DMS 273 (cell line): ENCODE measurements at regions not wholly inside any gene's neighbourhood (a gene's known extent, or its start where the extent isn't known, plus 50 kb on each side); places are given as distances from the start of the nearest gene placed in this dataset.
A peak's percentile ranks its signal among the peaks of the same experiment; 100 is the strongest.
"Not testable (repeated sequence)": the region's sequence is repeated elsewhere in the genome, so short reads cannot be mapped to it uniquely, and the experiment has no call there.

Experiments
- DNase-seq: peaks from one replicate; lab custom pipeline; 2025; ENCODE audit not compliant: unreplicated experiment; lab: John Stamatoyannopoulos, UW

GRCh38 chr13:55554741-55555140 is 1586.0 kb upstream of the PRR20A start:
- DNase-seq, result peak; percentile 45

GRCh38 chr13:55560331-55560730 is 1580.4 kb upstream of the PRR20A start:
- no peak for DNase-seq

- no peak for DNase-seq
These were observed 1577.5 kb upstream of the PRR20A start for GRCh38 chr13:55563267-55563666.

- DNase-seq, result no peak
These were observed 1574.4 kb upstream of the PRR20A start for GRCh38 chr13:55566334-55566733.

- DNase-seq, result no peak
These were observed 1573.9 kb upstream of the PRR20A start for GRCh38 chr13:55566779-55567178.

- no peak for DNase-seq
These were observed 1572.7 kb upstream of the PRR20A start for GRCh38 chr13:55567721-55568625.

GRCh38 chr13:55569082-55569481 is 1571.6 kb upstream of the PRR20A start:
- no peak for DNase-seq

GRCh38 chr13:55569514-55569913 is 1571.2 kb upstream of the PRR20A start:
- no peak for DNase-seq

GRCh38 chr13:55570371-55570770 is 1570.3 kb upstream of the PRR20A start:
- no peak for DNase-seq

- DNase-seq, result no peak
These were observed 1569.4 kb upstream of the PRR20A start for GRCh38 chr13:55571237-55571867.

- DNase-seq, result no peak
These were observed 1568.3 kb upstream of the PRR20A start for GRCh38 chr13:55572408-55572807.

- no peak for DNase-seq
These were observed 1567.9 kb upstream of the PRR20A start for GRCh38 chr13:55572862-55573261.

- no peak for DNase-seq
These were observed 1567.2 kb upstream of the PRR20A start for GRCh38 chr13:55573565-55573964.

- DNase-seq, result no peak
These were observed 1564.3 kb upstream of the PRR20A start for GRCh38 chr13:55576389-55576788.

- no peak for DNase-seq
These were observed 1563.5 kb upstream of the PRR20A start for GRCh38 chr13:55577082-55577846.

- DNase-seq, result no peak
These were observed 1562.9 kb upstream of the PRR20A start for GRCh38 chr13:55577847-55578210.

- not testable (repeated sequence) for DNase-seq
These were observed 1558.4 kb upstream of the PRR20A start for GRCh38 chr13:55582294-55582693.

GRCh38 chr13:55583953-55584593 is 1556.6 kb upstream of the PRR20A start:
- DNase-seq, result no peak

GRCh38 chr13:55602784-55603183 is 1537.9 kb upstream of the PRR20A start:
- DNase-seq, result no peak

GRCh38 chr13:55606045-55606665 is 1534.6 kb upstream of the PRR20A start:
- DNase-seq, result no peak
